ENCODE measurements at regions not wholly inside any gene's neighbourhood (a gene's known extent, or its start where the extent isn't known, plus 50 kb on each side); places are given as distances from the start of the nearest gene placed in this dataset.

DNA sequence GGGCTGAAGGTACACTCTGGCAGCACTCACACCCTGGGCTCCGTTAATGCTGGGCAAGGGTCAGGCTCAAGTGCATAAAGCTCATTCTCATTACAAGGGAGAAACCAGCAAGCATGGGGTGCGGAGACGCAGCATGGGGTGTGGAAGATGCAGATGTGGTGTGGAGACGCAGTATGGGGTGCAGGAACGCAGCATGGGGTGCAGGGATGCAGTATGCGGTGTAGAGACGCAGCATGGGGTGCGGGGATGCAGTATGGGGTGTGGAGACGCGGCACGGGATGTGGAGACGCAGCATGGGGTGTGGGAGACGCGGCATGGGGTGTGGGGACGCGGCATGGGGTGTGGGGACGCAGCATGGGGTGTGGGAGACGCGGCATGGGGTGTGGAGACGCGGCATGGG lies 390.7 kb downstream of the NPHP4 start:
- 72 to 83% methylated on average over 21 of the region's 21 CpGs for WGBS, 2 donors
- no peak overlapping the region for H3K27ac ChIP-seq
- no peak for TF ChIP-seq EP300 (IDR thresholded peaks at IDR 0.05)
- no peak for TF ChIP-seq POLR2AphosphoS5 (IDR thresholded peaks at IDR 0.05)
- TF ChIP-seq, protein P1, sequence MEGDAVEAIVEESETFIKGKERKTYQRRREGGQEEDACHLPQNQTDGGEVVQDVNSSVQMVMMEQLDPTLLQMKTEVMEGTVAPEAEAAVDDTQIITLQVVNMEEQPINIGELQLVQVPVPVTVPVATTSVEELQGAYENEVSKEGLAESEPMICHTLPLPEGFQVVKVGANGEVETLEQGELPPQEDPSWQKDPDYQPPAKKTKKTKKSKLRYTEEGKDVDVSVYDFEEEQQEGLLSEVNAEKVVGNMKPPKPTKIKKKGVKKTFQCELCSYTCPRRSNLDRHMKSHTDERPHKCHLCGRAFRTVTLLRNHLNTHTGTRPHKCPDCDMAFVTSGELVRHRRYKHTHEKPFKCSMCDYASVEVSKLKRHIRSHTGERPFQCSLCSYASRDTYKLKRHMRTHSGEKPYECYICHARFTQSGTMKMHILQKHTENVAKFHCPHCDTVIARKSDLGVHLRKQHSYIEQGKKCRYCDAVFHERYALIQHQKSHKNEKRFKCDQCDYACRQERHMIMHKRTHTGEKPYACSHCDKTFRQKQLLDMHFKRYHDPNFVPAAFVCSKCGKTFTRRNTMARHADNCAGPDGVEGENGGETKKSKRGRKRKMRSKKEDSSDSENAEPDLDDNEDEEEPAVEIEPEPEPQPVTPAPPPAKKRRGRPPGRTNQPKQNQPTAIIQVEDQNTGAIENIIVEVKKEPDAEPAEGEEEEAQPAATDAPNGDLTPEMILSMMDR (IDR thresholded peaks at IDR 0.05) = no peak
- TF ChIP-seq POLR2A (IDR thresholded peaks at IDR 0.05) = no peak
- intact Hi-C loops (cut with DNase I) = no loop called here
- no peaks in the 10 kb centered on the region for H3K9me3 ChIP-seq
- H3K4me1 ChIP-seq = no peaks in the 10 kb centered on the region
- no peaks in the 10 kb centered on the region for H3K36me3 ChIP-seq
- no peak for DNase-seq
- H3K27me3 ChIP-seq = peaks cover 0 to 6% (median 0%) of the 10 kb centered on the region in 3 donors
- no peak overlapping the region for H3K4me3 ChIP-seq

GRCh38 chr1:5599541-5599940 lies 392.7 kb downstream of the NPHP4 start:
- TF ChIP-seq EP300 (IDR thresholded peaks at IDR 0.05) (no peak), POLR2A (IDR thresholded peaks at IDR 0.05) (no peak), POLR2AphosphoS5 (IDR thresholded peaks at IDR 0.05) (no peak)
- TF ChIP-seq, protein P1 (IDR thresholded peaks at IDR 0.05) = no peak
- DNase-seq = no peak
- Histone ChIP-seq H3K36me3 (no peaks in the 10 kb centered on the region), H3K4me1 (no peaks in the 10 kb centered on the region), H3K27me3 (peaks cover 0 to 6% (median 0%) of the 10 kb centered on the region in 3 donors), H3K4me3 (no peak overlapping the region), H3K9me3 (no peaks in the 10 kb centered on the region), H3K27ac (no peak overlapping the region)
- intact Hi-C loops (cut with DNase I) = no loop called here
- 77 to 80% methylated on average over 6 of the region's 6 CpGs for whole genome bisulfite sequencing, 2 donors

DNA sequence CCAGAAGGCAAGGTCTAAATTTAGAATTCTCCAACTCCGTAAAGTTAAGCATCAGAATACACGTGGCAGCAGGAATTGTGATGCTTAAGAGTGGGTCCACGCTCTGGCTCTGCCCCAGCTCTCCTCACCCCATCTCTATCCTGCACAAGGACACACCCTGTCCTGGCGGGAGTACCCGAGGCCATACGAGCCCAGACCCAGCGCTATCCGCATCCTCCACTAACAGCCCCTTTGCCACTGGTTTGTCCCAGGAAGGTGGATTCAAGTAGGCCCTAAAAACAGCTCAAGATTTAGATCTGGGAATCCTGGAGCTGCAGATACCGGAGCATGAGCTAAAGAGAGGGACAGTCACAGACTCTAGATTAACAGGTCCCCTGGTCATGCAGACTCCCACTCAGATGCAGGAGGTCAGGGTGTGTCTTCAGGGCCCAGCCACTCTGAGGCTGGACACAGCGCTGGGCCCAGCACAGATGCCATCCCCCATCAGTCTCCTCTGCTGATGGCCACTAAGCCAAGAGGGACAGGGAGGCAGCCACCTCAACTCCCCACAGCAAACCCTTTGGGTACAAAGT lies 393.3 kb downstream of the NPHP4 start:
- H3K27ac ChIP-seq = no peak overlapping the region
- 52 to 70% methylated on average over 10 of the region's 10 CpGs for WGBS, 2 donors
- H3K4me3 ChIP-seq = no peak overlapping the region
- no peak for TF ChIP-seq POLR2AphosphoS5 (IDR thresholded peaks at IDR 0.05)
- TF ChIP-seq, protein P1 (IDR thresholded peaks at IDR 0.05) = no peak
- TF ChIP-seq EP300 (IDR thresholded peaks at IDR 0.05) = no peak
- no peak for TF ChIP-seq POLR2A (IDR thresholded peaks at IDR 0.05)
- no peaks in the 10 kb centered on the region for H3K4me1 ChIP-seq
- peaks cover 0 to 6% (median 0%) of the 10 kb centered on the region in 3 donors for H3K27me3 ChIP-seq
- no peaks in the 10 kb centered on the region for H3K36me3 ChIP-seq
- intact Hi-C loops (cut with DNase I) = no loop called here
- no peaks in the 10 kb centered on the region for H3K9me3 ChIP-seq
- no peak for DNase-seq

DNA sequence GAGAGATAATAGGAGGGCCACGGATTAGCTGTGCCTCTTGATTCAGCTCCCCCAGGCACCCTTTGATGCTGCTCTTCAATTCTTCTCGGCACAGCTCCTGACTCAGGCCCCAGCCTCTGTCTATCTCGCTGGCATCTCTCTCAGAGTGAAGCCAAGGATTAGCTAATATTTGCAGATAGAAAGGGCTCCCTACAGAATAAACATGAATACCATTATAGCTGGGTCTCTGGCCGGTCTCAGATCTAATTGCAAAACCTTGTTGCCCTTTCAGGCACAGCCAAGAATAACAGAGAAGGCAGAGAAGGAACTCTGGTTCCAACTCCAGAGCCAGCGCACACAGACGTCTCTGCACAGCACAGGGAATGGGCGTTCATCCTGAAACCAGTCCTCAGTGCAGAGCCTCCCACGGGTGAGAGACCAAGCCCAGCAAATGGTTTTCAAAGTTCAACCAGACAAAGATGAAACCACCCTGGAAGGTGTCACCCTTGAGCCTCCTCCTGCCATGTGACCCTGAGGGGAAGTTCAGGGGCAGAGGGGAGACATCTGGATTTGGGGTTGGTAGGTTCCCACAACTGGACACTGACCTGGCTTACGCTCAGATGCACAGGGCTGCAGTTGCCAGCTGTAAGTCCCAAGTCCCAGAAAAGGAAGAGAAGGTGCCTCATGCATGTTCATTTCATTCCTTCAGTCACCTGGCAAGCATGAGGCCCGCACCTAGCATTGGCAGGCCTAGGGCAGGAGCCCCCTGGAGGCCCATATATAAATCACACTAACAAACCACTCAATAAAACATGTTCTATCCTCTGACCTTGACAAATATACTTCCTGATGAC lies 394.0 kb downstream of the NPHP4 start:
- Histone ChIP-seq H3K27me3 (peaks cover 0 to 6% (median 0%) of the 10 kb centered on the region in 3 donors), H3K4me3 (no peak overlapping the region), H3K27ac (no peak overlapping the region), H3K9me3 (no peaks in the 10 kb centered on the region), H3K4me1 (no peaks in the 10 kb centered on the region), H3K36me3 (no peaks in the 10 kb centered on the region)
- TF ChIP-seq POLR2AphosphoS5 (IDR thresholded peaks at IDR 0.05) = no peak
- TF ChIP-seq POLR2A (IDR thresholded peaks at IDR 0.05) = no peak
- no peak for TF ChIP-seq EP300 (IDR thresholded peaks at IDR 0.05)
- intact Hi-C loops (cut with DNase I) = no loop called here
- WGBS, 2 donors = 61 to 72% methylated on average over 10 of the region's 10 CpGs
- DNase-seq = no peak

DNA sequence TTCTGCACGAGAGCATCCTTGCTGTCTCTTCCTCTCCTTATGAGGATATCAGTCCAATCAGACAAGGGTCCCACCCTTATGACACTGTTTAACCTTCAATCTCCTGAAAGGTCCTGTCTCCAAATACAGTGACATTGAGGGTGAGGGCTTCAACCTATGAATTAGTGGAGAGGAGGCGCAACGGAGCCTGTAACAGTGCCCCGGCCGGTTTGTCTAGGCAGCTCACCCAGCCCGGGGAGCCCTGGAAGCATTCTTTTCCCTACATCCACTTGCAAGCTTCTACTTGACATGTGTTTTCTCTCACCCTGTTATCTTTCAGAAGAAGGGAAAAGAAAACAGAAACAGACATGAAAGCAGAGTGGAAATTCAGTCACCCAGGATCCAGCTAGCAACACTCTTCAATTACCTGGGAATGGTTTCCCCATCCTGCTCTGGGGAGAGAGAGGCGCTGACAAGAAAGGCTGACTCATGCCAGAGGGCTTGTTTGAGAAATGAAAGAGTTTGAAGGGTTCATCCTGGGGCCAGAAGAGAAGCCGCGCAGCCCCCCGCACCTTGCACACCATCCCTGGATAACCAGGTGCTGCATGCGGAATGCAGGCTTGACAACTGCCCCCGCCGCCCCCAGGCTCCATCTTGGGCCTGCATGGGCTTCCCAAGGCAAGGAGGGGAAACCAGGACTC lies 394.9 kb downstream of the NPHP4 start:
- Histone ChIP-seq H3K36me3 (no peaks in the 10 kb centered on the region), H3K4me3 (no peak overlapping the region), H3K27ac (no peak overlapping the region), H3K27me3 (peaks cover 0 to 6% (median 0%) of the 10 kb centered on the region in 3 donors), H3K4me1 (no peaks in the 10 kb centered on the region), H3K9me3 (no peaks in the 10 kb centered on the region)
- intact Hi-C loops (cut with DNase I) = no loop called here
- WGBS, 2 donors = 89 to 93% methylated on average over 13 of the region's 13 CpGs
- no peak for DNase-seq
- TF ChIP-seq POLR2A (IDR thresholded peaks at IDR 0.05) = no peak
- TF ChIP-seq, protein P1 (IDR thresholded peaks at IDR 0.05) = no peak
- TF ChIP-seq EP300 (IDR thresholded peaks at IDR 0.05) = no peak
- TF ChIP-seq POLR2AphosphoS5 (IDR thresholded peaks at IDR 0.05) = no peak
